EL (cell line): ENCODE measurements at regions not wholly inside any gene's neighbourhood (a gene's known extent, or its start where the extent isn't known, plus 50 kb on each side); places are given as distances from the start of the nearest gene placed in this dataset.

Experiments used
- DNase-seq: peaks from one replicate; pipeline ENCODE4 v3.0.0-alpha.2; 2016

DNA sequence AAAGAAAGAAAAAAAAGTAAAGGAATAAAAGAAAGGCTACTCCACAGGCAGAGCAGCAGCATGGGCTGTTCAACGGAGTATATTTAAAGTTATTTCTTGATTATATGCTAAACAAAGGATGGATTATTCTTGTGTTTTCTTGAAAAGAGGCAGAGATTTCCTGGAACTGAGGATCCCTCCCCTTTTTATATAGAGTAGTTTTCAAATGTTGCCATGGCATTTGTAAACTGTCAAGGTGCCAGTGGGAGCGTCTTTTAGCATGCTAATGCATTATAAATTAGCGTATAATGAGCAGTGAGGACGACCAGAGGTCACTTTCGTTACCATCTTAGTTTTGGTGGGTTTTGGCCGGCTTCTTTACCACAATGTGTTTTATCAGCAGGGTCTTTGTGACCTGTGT is 383.0 kb downstream of the PCNX1 start:
- no peak for DNase-seq

GRCh38 chr14:71290960-71291466 is 383.8 kb downstream of the PCNX1 start:
- peak; percentile 73 for DNase-seq

DNA sequence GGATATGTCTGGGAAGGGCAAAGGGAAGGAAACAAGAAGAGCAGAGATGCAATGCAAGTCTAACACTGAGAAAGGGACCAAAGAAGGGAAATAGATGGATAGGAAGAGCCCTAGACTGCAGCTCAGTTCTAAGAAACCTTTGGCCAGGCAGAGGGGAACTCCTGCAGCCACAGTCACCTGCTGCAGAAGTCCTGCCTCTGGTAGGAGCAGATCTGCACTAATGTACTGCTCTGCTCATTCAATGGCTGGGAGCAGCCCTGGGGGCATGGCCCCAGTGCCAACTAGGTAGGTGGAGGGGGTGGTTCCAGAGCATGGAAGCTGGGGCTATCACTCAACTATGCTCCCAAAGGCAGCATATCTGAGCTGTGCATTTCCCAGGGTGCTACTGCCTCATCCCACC is 388.9 kb downstream of the PCNX1 start:
- no peak for DNase-seq

DNA sequence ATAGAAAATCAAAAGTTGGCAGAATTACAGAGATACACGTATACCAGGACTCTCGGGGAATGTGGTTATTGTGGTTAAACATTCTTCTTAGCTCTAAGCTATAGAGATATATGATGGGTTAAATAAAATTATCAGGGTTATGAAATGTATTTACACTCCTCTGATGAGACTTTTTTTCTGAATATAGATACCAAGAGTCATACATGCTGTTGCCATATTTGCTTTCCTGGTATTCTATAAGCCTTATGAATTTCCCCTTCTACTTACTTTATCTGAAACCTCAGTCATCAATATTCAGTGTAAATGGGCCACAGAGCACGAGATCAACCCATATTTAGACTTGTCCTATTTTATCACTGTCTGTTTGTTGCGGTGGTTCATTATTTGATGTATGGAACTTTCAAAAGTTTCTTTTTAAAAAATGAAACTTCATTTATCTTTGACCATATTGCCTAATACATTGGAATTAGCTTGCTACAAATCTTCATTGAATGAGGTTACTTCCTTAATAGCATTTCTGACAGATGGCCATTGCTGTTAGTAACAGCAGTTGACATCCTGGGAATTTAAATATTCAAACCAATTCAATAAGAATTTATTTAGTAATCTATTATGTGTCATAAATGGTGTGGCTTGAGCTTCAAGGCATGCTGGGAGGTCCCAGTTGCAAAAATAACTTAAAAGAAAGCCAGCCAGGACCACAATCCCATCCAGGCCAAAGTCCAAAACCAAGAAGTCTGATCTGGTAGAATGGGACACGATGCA is 393.5 kb downstream of the PCNX1 start:
- DNase-seq, result no peak

DNA sequence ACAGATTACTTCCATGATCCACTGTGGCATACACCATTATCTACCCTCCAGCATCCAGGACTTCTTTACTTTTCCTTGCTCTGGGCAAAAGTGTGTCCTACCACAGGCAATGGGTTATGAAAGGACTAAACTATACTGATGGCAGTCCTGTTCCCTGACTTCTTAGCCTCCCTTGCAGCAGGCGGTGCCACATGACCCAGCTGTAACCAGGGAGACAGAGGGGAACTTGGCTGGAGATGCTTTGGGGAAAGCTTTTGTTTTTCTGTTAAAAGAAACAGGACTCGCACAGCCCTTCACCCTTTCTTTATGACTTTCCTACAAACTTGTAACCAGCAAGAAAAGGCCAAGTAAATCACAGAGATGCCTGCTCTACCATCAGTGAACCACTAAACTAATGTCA is 394.4 kb downstream of the PCNX1 start:
- DNase-seq, result no peak

DNA sequence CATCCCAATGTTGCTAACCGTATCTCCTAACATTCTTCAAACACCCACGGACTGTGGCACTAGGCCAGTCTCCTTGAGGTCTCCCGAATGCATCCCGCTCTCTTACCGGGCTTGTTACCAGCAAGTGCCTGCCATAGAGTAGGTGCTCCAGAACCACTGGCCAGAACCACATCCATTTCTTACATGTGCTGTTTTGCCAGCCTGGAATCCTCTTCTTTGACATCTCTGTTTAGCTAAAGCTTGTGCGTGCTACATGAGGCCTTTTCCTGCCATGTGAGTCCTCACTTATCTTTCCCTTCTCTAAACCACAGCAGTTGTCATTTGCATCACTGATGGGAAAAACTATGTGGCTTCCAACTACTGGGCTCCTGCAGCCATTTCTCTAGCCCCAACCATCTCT is 397.4 kb downstream of the PCNX1 start:
- no peak for DNase-seq

DNA sequence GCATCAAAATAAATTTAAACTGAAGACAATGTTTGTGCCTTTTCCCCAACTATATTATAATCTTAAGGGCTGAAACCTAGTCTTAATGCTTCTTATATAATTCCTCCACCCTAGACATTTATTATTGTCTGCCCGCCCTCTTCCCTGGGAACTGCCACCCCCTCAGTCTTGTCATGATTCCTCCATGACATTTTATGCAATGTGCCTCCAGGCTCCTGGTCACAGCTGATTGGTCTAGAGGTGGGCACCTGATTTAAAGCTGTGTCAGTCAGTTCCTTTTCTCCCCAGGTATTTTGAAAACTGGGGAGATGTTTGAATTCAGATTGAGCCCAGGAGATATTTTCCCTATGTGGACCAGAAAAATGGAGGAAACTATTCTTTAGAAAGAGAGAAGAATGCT is 401.4 kb downstream of the PCNX1 start:
- no peak for DNase-seq

- no peak for DNase-seq
These were observed 402.5 kb downstream of the PCNX1 start for GRCh38 chr14:71309756-71310155.

GRCh38 chr14:71311061-71311460 is 403.8 kb downstream of the PCNX1 start:
- DNase-seq, result no peak

GRCh38 chr14:71314717-71315116 is 407.5 kb downstream of the PCNX1 start:
- DNase-seq, result no peak

GRCh38 chr14:71317385-71318096 is 410.3 kb downstream of the PCNX1 start:
- no peak for DNase-seq

DNA sequence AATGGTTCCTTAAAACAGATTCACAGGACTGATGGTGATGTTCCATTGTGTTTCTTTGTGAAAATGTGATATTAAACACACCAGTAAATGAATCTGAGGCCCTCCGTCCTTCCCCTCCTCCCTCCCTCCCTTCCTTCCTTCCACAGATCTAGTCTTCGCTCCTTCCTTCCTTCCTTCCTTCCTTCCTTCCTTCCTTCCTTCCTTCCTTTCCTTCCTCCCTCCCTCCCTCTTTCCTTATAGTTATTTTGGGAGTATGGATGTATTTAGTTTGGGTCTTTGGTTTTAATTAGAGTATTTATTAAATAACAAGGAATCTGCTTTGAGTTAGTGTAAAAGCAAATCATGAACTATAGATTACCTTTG is 410.8 kb downstream of the PCNX1 start:
- DNase-seq, result no peak

DNA sequence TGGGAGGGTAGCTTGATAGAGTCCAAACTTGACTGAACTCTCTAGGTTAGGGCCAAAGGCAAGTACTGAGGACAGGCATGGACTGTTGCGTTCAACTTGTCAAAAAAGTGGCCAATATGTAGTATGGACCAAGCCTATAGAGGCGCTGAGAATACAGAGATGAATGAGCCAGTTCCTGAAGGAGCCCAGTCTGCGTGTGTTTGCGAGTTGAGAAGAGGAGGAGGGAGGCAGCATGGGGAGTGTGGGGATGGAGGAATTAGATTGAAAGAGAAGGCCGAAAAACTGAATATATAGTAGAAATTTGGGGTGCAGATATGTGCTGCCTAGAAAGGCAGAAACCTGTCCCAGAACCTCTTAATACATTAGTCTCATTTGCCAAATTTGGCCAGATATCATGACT is 412.4 kb downstream of the PCNX1 start:
- DNase-seq, result peak; percentile 32

GRCh38 chr14:71320107-71320733 is 413.0 kb downstream of the PCNX1 start, which contains the start of gene SIPA1L1:
Gene SIPA1L1 (plus strand): TSS chr14:71320476.
- peak; percentile 99 for DNase-seq

DNA sequence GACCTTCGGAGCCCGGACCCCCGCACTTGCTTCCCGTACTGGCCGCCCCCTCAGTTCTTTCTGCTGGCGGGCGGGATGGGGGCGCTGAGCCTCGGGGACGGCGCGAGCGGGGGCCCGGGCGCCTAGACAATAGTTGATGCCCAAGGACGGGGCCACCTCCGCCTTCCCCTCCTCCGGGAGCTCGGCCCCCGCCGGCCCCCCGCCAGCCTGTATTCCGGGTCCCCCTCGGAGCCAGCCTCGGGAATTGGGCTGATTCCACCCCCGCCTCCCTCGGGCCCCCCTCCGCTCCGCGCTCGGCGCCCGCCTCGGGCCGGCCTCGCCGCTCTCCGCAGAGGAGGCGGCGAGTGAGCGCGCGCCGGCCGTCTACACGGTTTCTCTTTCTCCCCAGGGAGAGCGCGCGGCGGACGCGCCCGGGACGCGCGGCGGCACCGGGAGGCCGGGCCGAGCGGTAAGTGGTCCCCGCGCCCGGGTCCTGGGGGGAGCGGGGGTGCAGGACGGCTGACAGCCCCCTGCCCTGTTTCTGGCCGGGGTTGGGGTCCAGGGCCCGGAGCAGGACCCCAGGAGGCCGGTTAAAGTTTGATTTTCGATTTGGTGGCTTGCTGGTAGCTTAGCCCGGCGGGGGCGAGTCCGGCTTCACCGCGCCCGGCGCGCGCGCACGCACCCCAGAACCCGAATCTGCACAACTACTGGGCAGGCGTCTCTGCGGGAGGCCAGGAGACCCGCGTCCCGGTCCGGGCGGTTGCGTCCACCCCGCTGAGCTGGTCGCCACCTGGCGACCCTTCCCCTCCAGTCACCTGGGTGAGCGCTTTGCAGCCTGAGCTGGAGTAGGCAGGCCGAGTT is 413.7 kb downstream of the PCNX1 start:
- DNase-seq, result peak; percentile 74

DNA sequence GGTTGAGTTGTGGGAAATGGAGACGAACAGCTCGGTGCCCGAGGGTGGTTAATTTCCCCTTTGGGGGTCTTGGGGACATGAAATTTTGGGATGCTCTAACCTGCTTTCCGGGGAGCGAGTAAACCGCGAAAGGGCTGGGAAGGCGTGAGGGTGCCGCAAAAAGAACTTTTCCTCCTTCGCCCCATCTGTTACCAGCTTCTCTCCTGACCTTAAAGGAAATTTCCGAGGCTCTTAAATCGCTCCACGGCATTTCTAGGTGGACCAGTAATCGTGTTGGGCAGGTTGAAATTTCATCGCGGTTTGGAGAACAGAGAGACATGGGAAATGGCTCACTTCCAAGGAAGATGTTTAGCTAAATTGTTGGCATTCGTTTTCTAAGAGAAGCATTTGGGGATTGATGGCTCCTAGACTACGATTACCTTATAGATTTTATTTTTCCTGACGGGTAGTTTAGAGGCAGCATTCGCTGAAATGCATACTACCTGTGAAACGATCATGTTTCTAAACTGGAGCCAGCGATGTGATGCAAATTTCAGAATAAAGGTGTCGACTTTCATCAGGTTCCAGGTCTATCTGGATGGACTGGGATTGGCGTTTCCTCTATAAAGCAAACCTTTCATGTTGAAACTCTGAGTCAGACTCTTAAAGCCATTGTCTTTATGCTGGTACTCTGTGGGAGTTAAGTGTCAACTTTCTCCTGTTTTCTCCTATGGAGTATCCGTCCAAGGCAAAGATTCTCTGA is 414.5 kb downstream of the PCNX1 start:
- DNase-seq, result peak; percentile 60

DNA sequence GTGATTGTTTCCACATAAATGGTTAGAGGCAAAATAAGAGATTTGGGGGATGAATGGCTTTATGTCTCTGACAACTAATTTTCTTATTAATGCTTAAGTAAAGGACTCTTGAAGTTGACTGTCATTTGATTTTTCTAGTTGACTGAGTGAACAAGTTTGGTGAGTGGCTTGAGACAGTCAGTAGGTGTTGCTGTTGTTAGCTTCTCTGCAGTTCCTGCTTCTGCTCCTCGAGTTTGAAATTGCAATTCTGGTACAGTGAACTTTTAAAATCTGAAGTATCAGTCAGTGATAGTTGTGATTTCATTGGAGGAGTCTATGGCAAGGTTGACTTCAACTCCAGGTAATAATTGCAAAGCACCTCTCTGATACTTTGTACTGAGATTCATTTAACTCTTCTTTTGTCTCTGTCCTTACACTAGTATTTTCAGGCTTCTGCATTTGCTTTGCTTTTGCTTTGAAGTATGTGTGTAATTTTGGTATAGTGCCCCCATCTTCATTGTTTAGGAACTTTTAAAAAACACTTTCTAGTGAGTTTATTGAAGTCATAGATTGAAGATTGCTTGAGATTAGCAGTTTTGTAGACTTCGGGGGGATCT is 415.5 kb downstream of the PCNX1 start:
- DNase-seq, result peak; percentile 49

GRCh38 chr14:71324767-71325272 is 417.6 kb downstream of the PCNX1 start:
- no peak for DNase-seq

DNA sequence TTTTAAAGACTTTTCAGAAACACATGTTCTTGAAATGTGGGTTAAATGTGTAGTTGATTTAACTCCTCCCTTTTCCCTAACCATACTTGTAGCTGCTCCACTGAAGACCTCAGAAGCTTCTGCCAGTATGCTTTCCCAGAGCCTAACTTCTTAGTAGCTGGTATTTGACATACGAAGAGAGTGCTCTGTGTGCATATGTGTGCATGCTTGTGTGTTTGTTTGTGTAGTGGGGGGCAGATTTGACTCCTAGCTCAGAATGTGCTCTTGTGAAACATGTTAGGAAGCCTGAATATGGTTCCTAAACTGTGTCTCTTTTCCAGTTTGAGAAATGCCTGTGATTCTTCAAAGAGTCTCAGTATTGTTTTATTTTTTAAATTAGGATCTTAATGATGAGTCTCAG is 420.4 kb downstream of the PCNX1 start:
- no peak for DNase-seq

DNA sequence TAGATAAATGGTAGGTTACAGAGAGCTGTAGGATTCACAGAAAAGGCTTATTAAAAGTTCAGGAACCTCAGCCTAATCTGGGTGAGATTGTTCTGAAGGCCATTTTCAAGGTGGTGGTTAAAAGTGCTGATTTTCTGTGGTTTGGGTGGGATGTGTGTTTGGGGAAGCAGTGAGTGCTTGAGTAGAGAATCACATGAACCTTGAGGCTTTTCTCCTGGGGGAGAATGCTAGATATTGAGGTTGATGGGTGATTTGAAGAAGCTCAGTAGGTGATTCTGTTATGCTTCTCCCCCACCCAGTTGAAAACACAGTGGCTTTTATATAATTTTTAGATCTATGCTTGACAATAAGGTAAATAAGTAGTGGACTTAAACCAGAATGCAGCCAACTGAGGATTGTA is 420.9 kb downstream of the PCNX1 start:
- no peak for DNase-seq

- no peak for DNase-seq
These were observed 421.7 kb downstream of the PCNX1 start for GRCh38 chr14:71328954-71329353.

GRCh38 chr14:71331403-71331802 is 424.1 kb downstream of the PCNX1 start:
- DNase-seq, result no peak
